ENCODE measurements at regions not wholly inside any gene's neighbourhood (a gene's known extent, or its start where the extent isn't known, plus 50 kb on each side); places are given as distances from the start of the nearest gene placed in this dataset.

- DNase-seq (ENCODE audit: low read depth in 1 of 2, low spot score in 1 of 2): no peak
- no peak overlapping the region for H3K4me3 ChIP-seq (replicated peaks; ENCODE audit: insufficient read depth, low read length)
Observed at GRCh38 chr2:225136552-225136951, 94.3 kb upstream of the DOCK10 start.

GRCh38 chr2:225131898-225132297, 89.6 kb upstream of the DOCK10 start:
- no peak overlapping the region for H3K27ac ChIP-seq (replicated peaks)
- no peak for TF ChIP-seq CTCF (IDR thresholded peaks at IDR 0.05; ENCODE audit: insufficient read depth, low read length)
- no peak for TF ChIP-seq SPI1 (IDR thresholded peaks at IDR 0.05; ENCODE audit: borderline replicate concordance, low read depth)
- TF ChIP-seq, protein P1, sequence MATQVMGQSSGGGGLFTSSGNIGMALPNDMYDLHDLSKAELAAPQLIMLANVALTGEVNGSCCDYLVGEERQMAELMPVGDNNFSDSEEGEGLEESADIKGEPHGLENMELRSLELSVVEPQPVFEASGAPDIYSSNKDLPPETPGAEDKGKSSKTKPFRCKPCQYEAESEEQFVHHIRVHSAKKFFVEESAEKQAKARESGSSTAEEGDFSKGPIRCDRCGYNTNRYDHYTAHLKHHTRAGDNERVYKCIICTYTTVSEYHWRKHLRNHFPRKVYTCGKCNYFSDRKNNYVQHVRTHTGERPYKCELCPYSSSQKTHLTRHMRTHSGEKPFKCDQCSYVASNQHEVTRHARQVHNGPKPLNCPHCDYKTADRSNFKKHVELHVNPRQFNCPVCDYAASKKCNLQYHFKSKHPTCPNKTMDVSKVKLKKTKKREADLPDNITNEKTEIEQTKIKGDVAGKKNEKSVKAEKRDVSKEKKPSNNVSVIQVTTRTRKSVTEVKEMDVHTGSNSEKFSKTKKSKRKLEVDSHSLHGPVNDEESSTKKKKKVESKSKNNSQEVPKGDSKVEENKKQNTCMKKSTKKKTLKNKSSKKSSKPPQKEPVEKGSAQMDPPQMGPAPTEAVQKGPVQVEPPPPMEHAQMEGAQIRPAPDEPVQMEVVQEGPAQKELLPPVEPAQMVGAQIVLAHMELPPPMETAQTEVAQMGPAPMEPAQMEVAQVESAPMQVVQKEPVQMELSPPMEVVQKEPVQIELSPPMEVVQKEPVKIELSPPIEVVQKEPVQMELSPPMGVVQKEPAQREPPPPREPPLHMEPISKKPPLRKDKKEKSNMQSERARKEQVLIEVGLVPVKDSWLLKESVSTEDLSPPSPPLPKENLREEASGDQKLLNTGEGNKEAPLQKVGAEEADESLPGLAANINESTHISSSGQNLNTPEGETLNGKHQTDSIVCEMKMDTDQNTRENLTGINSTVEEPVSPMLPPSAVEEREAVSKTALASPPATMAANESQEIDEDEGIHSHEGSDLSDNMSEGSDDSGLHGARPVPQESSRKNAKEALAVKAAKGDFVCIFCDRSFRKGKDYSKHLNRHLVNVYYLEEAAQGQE (IDR thresholded peaks at IDR 0.05; ENCODE audit: insufficient replicate concordance, low read depth): no peak
- TF ChIP-seq GABPA (IDR thresholded peaks at IDR 0.05; ENCODE audit: low read depth): no peak
- TF ChIP-seq POLR2AphosphoS5 (IDR thresholded peaks at IDR 0.05; ENCODE audit: low read depth): no peak
- H3K4me3 ChIP-seq (replicated peaks; ENCODE audit: insufficient read depth, low read length): no peak overlapping the region
- DNase-seq (ENCODE audit: low read depth in 1 of 2, low spot score in 1 of 2): no peak
- peaks cover 2% of the 10 kb centered on the region for H3K27me3 ChIP-seq (ENCODE audit: insufficient read depth, poor library complexity, severe bottlenecking)

More at GRCh38 chr2:225136552-225136951, 94.3 kb upstream of the DOCK10 start:
- Histone ChIP-seq H3K27ac (replicated peaks) (no peak overlapping the region), H3K27me3 (ENCODE audit: insufficient read depth, poor library complexity, severe bottlenecking) (peaks cover 2% of the 10 kb centered on the region)
- no peak for TF ChIP-seq POLR2AphosphoS5 (IDR thresholded peaks at IDR 0.05; ENCODE audit: low read depth)
- TF ChIP-seq CTCF (IDR thresholded peaks at IDR 0.05; ENCODE audit: insufficient read depth, low read length): no peak
- TF ChIP-seq, protein P1 (IDR thresholded peaks at IDR 0.05; ENCODE audit: insufficient replicate concordance, low read depth): no peak
- TF ChIP-seq SPI1 (IDR thresholded peaks at IDR 0.05; ENCODE audit: borderline replicate concordance, low read depth): no peak
- no peak for TF ChIP-seq GABPA (IDR thresholded peaks at IDR 0.05; ENCODE audit: low read depth)

DNA sequence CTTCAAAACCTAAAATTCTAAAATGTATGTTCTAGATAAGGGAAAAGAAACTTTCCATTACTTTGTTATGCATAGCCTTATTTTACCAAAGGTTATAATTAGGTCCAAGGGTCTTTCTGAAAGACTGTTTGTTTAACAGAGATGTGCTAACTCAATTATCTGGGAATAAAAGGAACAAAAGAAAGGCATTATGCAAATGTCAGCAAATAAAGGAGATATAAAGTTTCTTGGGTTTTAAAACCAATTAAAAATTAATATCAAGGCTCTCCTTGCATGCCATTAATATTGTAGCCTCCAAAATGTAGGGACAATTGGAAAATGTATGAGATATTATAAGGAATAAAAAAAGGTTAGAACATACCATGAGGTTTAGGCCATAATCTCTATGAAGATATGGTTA, 87.8 kb upstream of the DOCK10 start:
- Histone ChIP-seq H3K27ac (replicated peaks) (no peak overlapping the region), H3K4me3 (replicated peaks; ENCODE audit: insufficient read depth, low read length) (no peak overlapping the region), H3K27me3 (ENCODE audit: insufficient read depth, poor library complexity, severe bottlenecking) (peaks cover 2% of the 10 kb centered on the region)
- DNase-seq (ENCODE audit: low read depth in 1 of 2, low spot score in 1 of 2): no peak
- TF ChIP-seq, protein P1 (IDR thresholded peaks at IDR 0.05; ENCODE audit: insufficient replicate concordance, low read depth): no peak
- no peak for TF ChIP-seq POLR2AphosphoS5 (IDR thresholded peaks at IDR 0.05; ENCODE audit: low read depth)
- TF ChIP-seq SPI1 (IDR thresholded peaks at IDR 0.05; ENCODE audit: borderline replicate concordance, low read depth): no peak
- TF ChIP-seq GABPA (IDR thresholded peaks at IDR 0.05; ENCODE audit: low read depth): no peak
- TF ChIP-seq CTCF (IDR thresholded peaks at IDR 0.05; ENCODE audit: insufficient read depth, low read length): no peak
